ENCODE measurements at regions not wholly inside any gene's neighbourhood (a gene's known extent, or its start where the extent isn't known, plus 50 kb on each side); places are given as distances from the start of the nearest gene placed in this dataset.

- no peak for TF ChIP-seq CTCF (IDR thresholded peaks at IDR 0.05; ENCODE audit: low read depth, low read length)
- no peak overlapping the region for H3K4me3 ChIP-seq (ENCODE audit: low read depth, low read length)
Measured at GRCh38 chr1:69228501-69228900, 339.2 kb upstream of the LRRC7 start.

- H3K4me3 ChIP-seq (ENCODE audit: low read depth, low read length): no peak overlapping the region
- no peak for TF ChIP-seq CTCF (IDR thresholded peaks at IDR 0.05; ENCODE audit: low read depth, low read length)
Measured at GRCh38 chr1:69230208-69230607, 337.5 kb upstream of the LRRC7 start.

- H3K4me3 ChIP-seq (ENCODE audit: low read depth, low read length): no peak overlapping the region
- no peak for TF ChIP-seq CTCF (IDR thresholded peaks at IDR 0.05; ENCODE audit: low read depth, low read length)
Measured at GRCh38 chr1:69233463-69233862, 334.3 kb upstream of the LRRC7 start.

GRCh38 chr1:69244211-69244610, 323.5 kb upstream of the LRRC7 start:
- no peak for TF ChIP-seq CTCF (IDR thresholded peaks at IDR 0.05; ENCODE audit: low read depth, low read length)
- no peak overlapping the region for H3K4me3 ChIP-seq (ENCODE audit: low read depth, low read length)

- TF ChIP-seq CTCF (IDR thresholded peaks at IDR 0.05; ENCODE audit: low read depth, low read length): no peak
- no peak overlapping the region for H3K4me3 ChIP-seq (ENCODE audit: low read depth, low read length)
Measured at GRCh38 chr1:69246109-69246508, 321.6 kb upstream of the LRRC7 start.

- no peak for TF ChIP-seq CTCF (IDR thresholded peaks at IDR 0.05; ENCODE audit: low read depth, low read length)
- no peak overlapping the region for H3K4me3 ChIP-seq (ENCODE audit: low read depth, low read length)
Measured at GRCh38 chr1:69246710-69247109, 321.0 kb upstream of the LRRC7 start.

GRCh38 chr1:69252696-69253095, 315.0 kb upstream of the LRRC7 start:
- H3K4me3 ChIP-seq (ENCODE audit: low read depth, low read length): no peak overlapping the region
- TF ChIP-seq CTCF (IDR thresholded peaks at IDR 0.05; ENCODE audit: low read depth, low read length): no peak

All from WI38 (cell line).